ENCODE measurements at regions not wholly inside any gene's neighbourhood (a gene's known extent, or its start where the extent isn't known, plus 50 kb on each side); places are given as distances from the start of the nearest gene placed in this dataset.

DNA sequence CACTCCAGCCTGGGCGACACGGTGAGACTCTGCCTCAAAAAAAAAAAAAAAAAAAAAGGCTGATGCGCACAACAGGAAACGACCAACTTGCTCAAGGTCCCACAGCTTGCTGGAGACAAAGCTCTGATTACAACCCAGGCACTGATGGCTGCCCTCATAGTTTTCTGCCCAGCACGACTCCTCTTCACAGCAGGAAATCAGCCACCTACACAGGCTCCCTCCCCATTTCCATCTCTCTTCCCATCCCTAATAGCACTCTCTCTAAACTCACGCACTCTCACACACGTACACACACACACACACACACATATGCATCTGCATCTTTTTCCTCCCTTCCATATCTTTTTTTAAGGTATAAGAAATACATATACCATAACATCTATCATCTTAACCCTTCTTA, 153.5 kb upstream of the SOD1 start:
- TF ChIP-seq POLR2A (IDR thresholded peaks at IDR 0.05; ENCODE audit: low read length) (no peak), GATA1 (IDR thresholded peaks at IDR 0.05; ENCODE audit: low read depth, low read length) (no peak)

Measured in erythroblast (primary cell).